Panc1 (cell line): ENCODE measurements at regions not wholly inside any gene's neighbourhood (a gene's known extent, or its start where the extent isn't known, plus 50 kb on each side); places are given as distances from the start of the nearest gene placed in this dataset.

Source experiments
- ATAC-seq: fragments of 200-7000 bp; cut with Tn5 transposase; 2 replicates; pipeline ENCODE4 v1.9.1; 2020; ENCODE audit warnings: mild to moderate bottlenecking, moderate library complexity
- BruUV-seq: library from RNA; stranded (reverse); fragments of 400-500 nt; replicated peaks from 2 replicates; lab custom pipeline; 2021; lab: Mats Ljungman, UMichigan
- CTCF ChIA-PET: fragments of 300-600 bp; sonication (Branson Sonifier 250); formaldehyde crosslinking; loops from one replicate; lab custom pipeline; 2022; ENCODE audit warnings: antibody characterized with exemption; lab: Charles Lee
- POLR2A ChIA-PET: fragments of 300-600 bp; sonication (Branson Sonifier 250); formaldehyde crosslinking; loops from one replicate; lab custom pipeline; 2022; ENCODE audit warnings: antibody characterized with exemption; lab: Charles Lee
- DNase-seq: peaks from one replicate; pipeline ENCODE4 v3.0.0-alpha.2; 2010; ENCODE audit warnings: low read depth, low spot score
- H3K27ac ChIP-seq: 2 replicates; pipeline ENCODE4 v1.5.1; 2011; ENCODE audit warnings: mild to moderate bottlenecking, low read length, inconsistent platforms
- H3K27me3 ChIP-seq: fragments of 200-500 bp; sonication (Bioruptor generic); 2 replicates; pipeline ENCODE4 v1.6.0; 2014; ENCODE audit warnings: low read length, inconsistent platforms; ENCODE audit not compliant: control insufficient read depth, insufficient read depth
- H3K36me3 ChIP-seq: fragments of 200-500 bp; sonication (Bioruptor generic); 2 replicates; pipeline ENCODE4 v1.5.1; 2014; ENCODE audit warnings: inconsistent platforms, mild to moderate bottlenecking, low read length, moderate library complexity; ENCODE audit not compliant: control insufficient read depth, insufficient read depth
- H3K4me1 ChIP-seq: 2 replicates; pipeline ENCODE4 v1.5.1; 2011; ENCODE audit warnings: inconsistent platforms, mild to moderate bottlenecking, low read length, moderate library complexity; ENCODE audit not compliant: control insufficient read depth, insufficient read depth
- H3K4me3 ChIP-seq, 2 experiments: 2 replicates each; pipeline ENCODE4 v1.5.1; 2011 to 2012; ENCODE audit warnings: low read depth in 2 of 2, low read length in 2 of 2, mild to moderate bottlenecking in 2 of 2, inconsistent platforms in 1 of 2, moderate library complexity in 1 of 2
- H3K9me3 ChIP-seq: fragments of 200-500 bp; sonication (Bioruptor generic); 2 replicates; pipeline ENCODE4 v1.5.1; 2014; ENCODE audit warnings: low read depth, mild to moderate bottlenecking, inconsistent platforms, low read length, moderate library complexity; ENCODE audit not compliant: control insufficient read depth, insufficient read depth
- CTCF ChIP-seq: fragments of 450-650 bp; IDR thresholded peaks from 2 replicates; pipeline ENCODE4 v1.5.1; 2017; ENCODE audit warnings: mild to moderate bottlenecking
- POLR2AphosphoS5 ChIP-seq: IDR thresholded peaks from 2 replicates; pipeline ENCODE4 v1.6.1; 2012; ENCODE audit warnings: mild to moderate bottlenecking, low read depth, low read length, moderate library complexity
- SIN3A ChIP-seq: IDR thresholded peaks from 2 replicates; pipeline ENCODE4 v1.6.1; 2012; ENCODE audit warnings: low read depth, mild to moderate bottlenecking, low read length, moderate library complexity, borderline replicate concordance; ENCODE audit not compliant: insufficient read depth
- TCF7L2 ChIP-seq: IDR thresholded peaks from 2 replicates; pipeline ENCODE4 v1.6.1; 2011; ENCODE audit warnings: mild to moderate bottlenecking, low read depth, low read length, inconsistent platforms
- in situ Hi-C: cut with HindIII; loops from 2 replicates; pipeline ENCODE4 v1.10.0; 2016; ENCODE audit warnings: low sequenced_read_pairs, low pct_unique_long_range_greater_than_20kb
- intact Hi-C: fragments of 100-400 bp; cut with micrococcal nuclease; formaldehyde crosslinking; loops from one replicate; pipeline ENCODE4 v1.10.0; 2022; ENCODE audit not compliant: unreplicated experiment
- TF ChIP-seq, protein P1 (sequence below), 2 experiments: IDR thresholded peaks; 2 replicates each; pipeline ENCODE4 v1.6.1; 2011 to 2012; ENCODE audit warnings: low read depth in 2 of 2, control low read depth in 1 of 2, low read length in 1 of 2, mild to moderate bottlenecking in 1 of 2, moderate library complexity in 1 of 2; ENCODE audit not compliant: insufficient read depth in 1 of 2

DNA sequence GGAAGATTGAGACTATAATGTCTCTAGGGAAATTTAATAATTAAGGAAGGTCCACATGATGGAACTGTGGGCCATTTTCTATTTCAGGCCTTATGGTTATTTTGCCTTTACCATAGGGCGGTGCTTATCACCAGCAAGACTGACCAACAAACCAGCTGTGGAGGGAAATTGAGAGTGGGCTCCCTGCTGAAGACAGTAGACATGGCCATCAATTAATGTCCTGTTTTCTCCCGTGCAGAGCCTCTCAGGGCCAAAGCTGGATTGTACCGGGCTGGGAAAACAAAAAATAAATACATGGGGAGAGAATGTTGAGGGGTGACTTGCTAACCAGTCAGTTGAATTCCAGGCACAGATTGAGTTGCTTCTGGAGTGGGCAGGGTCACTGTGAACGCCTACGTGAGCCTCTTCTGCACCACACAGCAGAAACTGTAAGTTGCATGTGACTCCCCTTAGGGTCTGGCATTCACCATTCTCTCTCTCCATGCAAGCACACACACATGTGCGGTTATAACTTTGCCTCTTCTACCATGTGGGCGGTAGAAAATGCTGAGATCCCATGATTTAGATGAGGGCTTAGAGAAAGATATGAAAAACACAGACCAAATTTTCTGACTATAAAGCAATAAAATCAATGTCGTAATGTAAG lies 128.5 kb downstream of the COPS8 start:
- Histone ChIP-seq H3K4me1 (no peaks in the 10 kb centered on the region), H3K36me3 (no peaks in the 10 kb centered on the region), H3K4me3 (no peak overlapping the region), H3K27me3 (no peaks in the 10 kb centered on the region), H3K9me3 (no peaks in the 10 kb centered on the region; the same call in 1 of the 2 replicates), H3K27ac (peak overlapping the region; percentile 30)
- ChIA-PET POLR2A (no interaction called here), CTCF (no interaction called here)
- BruUV-seq: no TSS peak
- in situ Hi-C loops (no loop called here), intact Hi-C loops (no loop called here)
- ATAC-seq: no peak
- TF ChIP-seq CTCF (no peak), TCF7L2 (no peak), SIN3A (no peak), POLR2AphosphoS5 (no peak)
- TF ChIP-seq, protein P1, sequence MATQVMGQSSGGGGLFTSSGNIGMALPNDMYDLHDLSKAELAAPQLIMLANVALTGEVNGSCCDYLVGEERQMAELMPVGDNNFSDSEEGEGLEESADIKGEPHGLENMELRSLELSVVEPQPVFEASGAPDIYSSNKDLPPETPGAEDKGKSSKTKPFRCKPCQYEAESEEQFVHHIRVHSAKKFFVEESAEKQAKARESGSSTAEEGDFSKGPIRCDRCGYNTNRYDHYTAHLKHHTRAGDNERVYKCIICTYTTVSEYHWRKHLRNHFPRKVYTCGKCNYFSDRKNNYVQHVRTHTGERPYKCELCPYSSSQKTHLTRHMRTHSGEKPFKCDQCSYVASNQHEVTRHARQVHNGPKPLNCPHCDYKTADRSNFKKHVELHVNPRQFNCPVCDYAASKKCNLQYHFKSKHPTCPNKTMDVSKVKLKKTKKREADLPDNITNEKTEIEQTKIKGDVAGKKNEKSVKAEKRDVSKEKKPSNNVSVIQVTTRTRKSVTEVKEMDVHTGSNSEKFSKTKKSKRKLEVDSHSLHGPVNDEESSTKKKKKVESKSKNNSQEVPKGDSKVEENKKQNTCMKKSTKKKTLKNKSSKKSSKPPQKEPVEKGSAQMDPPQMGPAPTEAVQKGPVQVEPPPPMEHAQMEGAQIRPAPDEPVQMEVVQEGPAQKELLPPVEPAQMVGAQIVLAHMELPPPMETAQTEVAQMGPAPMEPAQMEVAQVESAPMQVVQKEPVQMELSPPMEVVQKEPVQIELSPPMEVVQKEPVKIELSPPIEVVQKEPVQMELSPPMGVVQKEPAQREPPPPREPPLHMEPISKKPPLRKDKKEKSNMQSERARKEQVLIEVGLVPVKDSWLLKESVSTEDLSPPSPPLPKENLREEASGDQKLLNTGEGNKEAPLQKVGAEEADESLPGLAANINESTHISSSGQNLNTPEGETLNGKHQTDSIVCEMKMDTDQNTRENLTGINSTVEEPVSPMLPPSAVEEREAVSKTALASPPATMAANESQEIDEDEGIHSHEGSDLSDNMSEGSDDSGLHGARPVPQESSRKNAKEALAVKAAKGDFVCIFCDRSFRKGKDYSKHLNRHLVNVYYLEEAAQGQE (IDR thresholded peaks at IDR 0.05; ENCODE audit: insufficient read depth in 1 of 2, low read depth in 2 of 2, low read length in 1 of 2): no peak
- no peak for DNase-seq

- DNase-seq (no peak), ATAC-seq (no peak)
- Histone ChIP-seq H3K4me1 (no peaks in the 10 kb centered on the region), H3K27ac (peak overlapping the region; percentile 59; the same call in 1 of the 2 replicates), H3K9me3 (no peaks in the 10 kb centered on the region; the same call in 1 of the 2 replicates), H3K4me3 (no peak overlapping the region), H3K36me3 (no peaks in the 10 kb centered on the region), H3K27me3 (no peaks in the 10 kb centered on the region)
- TF ChIP-seq TCF7L2 (no peak), SIN3A (no peak), CTCF (no peak)
- TF ChIP-seq, protein P1 (IDR thresholded peaks at IDR 0.05; ENCODE audit: insufficient read depth in 1 of 2, low read depth in 2 of 2, low read length in 1 of 2): no peak
- BruUV-seq: no TSS peak
- in situ Hi-C loops (no loop called here), intact Hi-C loops (no loop called here)
- CTCF ChIA-PET: no interaction called here
- POLR2A ChIA-PET: no interaction called here
Measured at GRCh38 chr2:237214963-237215362, 129.3 kb downstream of the COPS8 start.
